Spleen (tissue), 7 donors: ENCODE measurements at regions not wholly inside any gene's neighbourhood (a gene's known extent, or its start where the extent isn't known, plus 50 kb on each side); places are given as distances from the start of the nearest gene placed in this dataset.

ENCODE experiments used
- POLR2AphosphoS5 ChIP-seq, 3 donors: sonication (generic); formaldehyde crosslinking; IDR thresholded peaks; one replicate each; pipeline ENCODE4 v1.5.1; 2017; ENCODE audit warnings: antibody characterized with exemption in 3 of 3
- TF ChIP-seq, protein P1 (sequence below), 11 experiments: fragments of 200-600 bp in 7 of 11; fragments of 450-650 bp in 4 of 11; sonication (generic) in 4 of 11; IDR thresholded peaks in 8 of 11; conservative IDR thresholded peaks in 3 of 11; 1 replicate in 7 of 11; 2 replicates in 4 of 11; pipeline versions ENCODE4 v1.4.0 to v1.8.0; 2016 to 2021; ENCODE audit warnings: antibody characterized with exemption in 11 of 11, inconsistent platforms in 4 of 11, mild to moderate bottlenecking in 1 of 11
- donor health status: DM: no; HTN: no; CAD: no; lungs with moderate emphysema.
- donor health status: DM: no; HTN: no; CAD: no.
- donor health status: DM: no; HTN: no; CAD: no.

DNA sequence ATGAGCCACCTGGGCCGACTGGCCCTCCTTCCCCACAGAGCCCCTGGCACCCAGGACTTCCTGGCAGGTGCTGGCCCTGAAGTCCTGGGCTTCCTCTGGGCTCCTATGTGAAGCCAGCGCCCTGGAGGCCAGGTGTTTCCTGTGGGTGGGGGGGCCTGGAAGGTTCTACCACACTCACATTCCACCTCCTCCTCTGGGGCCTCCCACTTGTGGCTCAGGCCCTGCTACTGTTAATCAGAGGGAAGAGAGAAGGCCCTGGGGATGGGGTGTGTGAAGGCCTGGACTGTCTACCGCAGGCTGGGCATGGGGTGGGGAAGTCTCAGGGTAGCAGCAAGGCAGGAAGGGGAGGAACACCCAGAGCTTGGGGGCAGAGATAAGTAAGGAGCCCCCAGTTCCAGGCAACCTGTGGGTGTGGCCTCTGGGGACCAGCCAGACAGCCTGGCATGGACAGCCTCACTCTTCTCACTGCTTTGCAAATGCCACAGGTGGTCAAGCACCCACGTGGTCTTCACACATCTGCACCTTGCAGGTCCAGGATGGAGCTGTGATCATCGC is 111.9 kb upstream of the TNRC6C start:
- TF ChIP-seq, protein P1, sequence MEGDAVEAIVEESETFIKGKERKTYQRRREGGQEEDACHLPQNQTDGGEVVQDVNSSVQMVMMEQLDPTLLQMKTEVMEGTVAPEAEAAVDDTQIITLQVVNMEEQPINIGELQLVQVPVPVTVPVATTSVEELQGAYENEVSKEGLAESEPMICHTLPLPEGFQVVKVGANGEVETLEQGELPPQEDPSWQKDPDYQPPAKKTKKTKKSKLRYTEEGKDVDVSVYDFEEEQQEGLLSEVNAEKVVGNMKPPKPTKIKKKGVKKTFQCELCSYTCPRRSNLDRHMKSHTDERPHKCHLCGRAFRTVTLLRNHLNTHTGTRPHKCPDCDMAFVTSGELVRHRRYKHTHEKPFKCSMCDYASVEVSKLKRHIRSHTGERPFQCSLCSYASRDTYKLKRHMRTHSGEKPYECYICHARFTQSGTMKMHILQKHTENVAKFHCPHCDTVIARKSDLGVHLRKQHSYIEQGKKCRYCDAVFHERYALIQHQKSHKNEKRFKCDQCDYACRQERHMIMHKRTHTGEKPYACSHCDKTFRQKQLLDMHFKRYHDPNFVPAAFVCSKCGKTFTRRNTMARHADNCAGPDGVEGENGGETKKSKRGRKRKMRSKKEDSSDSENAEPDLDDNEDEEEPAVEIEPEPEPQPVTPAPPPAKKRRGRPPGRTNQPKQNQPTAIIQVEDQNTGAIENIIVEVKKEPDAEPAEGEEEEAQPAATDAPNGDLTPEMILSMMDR (IDR thresholded peaks at IDR 0.05 in 8 of 11, conservative IDR thresholded peaks at IDR 0.05 in 3 of 11), result no peak
- TF ChIP-seq POLR2AphosphoS5 (IDR thresholded peaks at IDR 0.05), result peak in 2 of 3 donors; percentile 18 to 54
